ENCODE measurements at regions not wholly inside any gene's neighbourhood (a gene's known extent, or its start where the extent isn't known, plus 50 kb on each side); places are given as distances from the start of the nearest gene placed in this dataset.

- H3K4me1 Mint-ChIP-seq (ENCODE audit: low read depth): no peaks in the 10 kb centered on the region
- H3K36me3 Mint-ChIP-seq (ENCODE audit: low read depth): no peaks in the 10 kb centered on the region
- DNase-seq: no peak
- intact Hi-C loops (cut with micrococcal nuclease): no loop called here
- H3K27me3 Mint-ChIP-seq: no peaks in the 10 kb centered on the region
- TF ChIP-seq, protein P1, sequence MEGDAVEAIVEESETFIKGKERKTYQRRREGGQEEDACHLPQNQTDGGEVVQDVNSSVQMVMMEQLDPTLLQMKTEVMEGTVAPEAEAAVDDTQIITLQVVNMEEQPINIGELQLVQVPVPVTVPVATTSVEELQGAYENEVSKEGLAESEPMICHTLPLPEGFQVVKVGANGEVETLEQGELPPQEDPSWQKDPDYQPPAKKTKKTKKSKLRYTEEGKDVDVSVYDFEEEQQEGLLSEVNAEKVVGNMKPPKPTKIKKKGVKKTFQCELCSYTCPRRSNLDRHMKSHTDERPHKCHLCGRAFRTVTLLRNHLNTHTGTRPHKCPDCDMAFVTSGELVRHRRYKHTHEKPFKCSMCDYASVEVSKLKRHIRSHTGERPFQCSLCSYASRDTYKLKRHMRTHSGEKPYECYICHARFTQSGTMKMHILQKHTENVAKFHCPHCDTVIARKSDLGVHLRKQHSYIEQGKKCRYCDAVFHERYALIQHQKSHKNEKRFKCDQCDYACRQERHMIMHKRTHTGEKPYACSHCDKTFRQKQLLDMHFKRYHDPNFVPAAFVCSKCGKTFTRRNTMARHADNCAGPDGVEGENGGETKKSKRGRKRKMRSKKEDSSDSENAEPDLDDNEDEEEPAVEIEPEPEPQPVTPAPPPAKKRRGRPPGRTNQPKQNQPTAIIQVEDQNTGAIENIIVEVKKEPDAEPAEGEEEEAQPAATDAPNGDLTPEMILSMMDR (IDR thresholded peaks at IDR 0.05): no peak
- H3K27ac Mint-ChIP-seq: no peak overlapping the region
- no peaks in the 10 kb centered on the region for H3K9me3 Mint-ChIP-seq
- ChIA-PET CTCF (no interaction called here), POLR2A (no interaction called here)
- H3K4me3 Mint-ChIP-seq: no peak overlapping the region
- ATAC-seq: no peak
Observed at GRCh38 chr10:57799625-57800024, 468.1 kb downstream of the IPMK start.

GRCh38 chr10:57798830-57799229, 468.9 kb downstream of the IPMK start:
- Mint-ChIP-seq H3K9me3 (no peaks in the 10 kb centered on the region), H3K27me3 (no peaks in the 10 kb centered on the region), H3K4me3 (no peak overlapping the region), H3K4me1 (ENCODE audit: low read depth) (no peaks in the 10 kb centered on the region), H3K36me3 (ENCODE audit: low read depth) (no peaks in the 10 kb centered on the region), H3K27ac (no peak overlapping the region)
- no peak for DNase-seq
- ChIA-PET POLR2A (no interaction called here), CTCF (no interaction called here)
- no peak for ATAC-seq
- TF ChIP-seq, protein P1 (IDR thresholded peaks at IDR 0.05): no peak
- intact Hi-C loops (cut with micrococcal nuclease): no loop called here

DNA sequence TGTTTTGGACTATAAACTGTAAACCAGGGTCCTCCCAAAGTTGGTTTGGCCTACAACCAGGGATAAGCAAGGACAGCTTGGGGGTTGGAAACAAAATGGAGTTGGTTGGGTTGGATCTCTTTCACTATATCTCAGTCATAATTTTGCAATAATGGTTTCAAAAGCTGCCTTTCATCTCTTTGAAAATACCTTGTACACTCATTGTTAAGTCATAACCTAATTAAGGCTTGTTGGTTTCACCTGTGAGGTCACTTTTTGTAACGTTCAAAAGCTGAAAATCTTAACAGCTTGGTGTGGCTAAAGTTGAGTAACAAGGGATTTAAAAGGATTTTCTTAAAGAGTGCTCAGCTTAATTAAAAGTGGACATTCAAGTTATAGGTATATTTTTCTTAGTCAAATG, 476.1 kb downstream of the IPMK start:
- ChIA-PET CTCF (interaction anchor here (1.1 kb wide), 1 partner anchor 9 kb away, joined by 3 read pairs; no protein-coding TSS in a partner anchor), POLR2A (no interaction called here)
- intact Hi-C loops (cut with micrococcal nuclease): no loop called here
- ATAC-seq (no peak), DNase-seq (no peak)
- H3K9me3 Mint-ChIP-seq: peaks cover 2% of the 10 kb centered on the region
- no peaks in the 10 kb centered on the region for H3K36me3 Mint-ChIP-seq (ENCODE audit: low read depth)
- no peak overlapping the region for H3K27ac Mint-ChIP-seq
- no peaks in the 10 kb centered on the region for H3K27me3 Mint-ChIP-seq
- TF ChIP-seq, protein P1 (IDR thresholded peaks at IDR 0.05): no peak
- no peak overlapping the region for H3K4me3 Mint-ChIP-seq
- no peaks in the 10 kb centered on the region for H3K4me1 Mint-ChIP-seq (ENCODE audit: low read depth)

DNA sequence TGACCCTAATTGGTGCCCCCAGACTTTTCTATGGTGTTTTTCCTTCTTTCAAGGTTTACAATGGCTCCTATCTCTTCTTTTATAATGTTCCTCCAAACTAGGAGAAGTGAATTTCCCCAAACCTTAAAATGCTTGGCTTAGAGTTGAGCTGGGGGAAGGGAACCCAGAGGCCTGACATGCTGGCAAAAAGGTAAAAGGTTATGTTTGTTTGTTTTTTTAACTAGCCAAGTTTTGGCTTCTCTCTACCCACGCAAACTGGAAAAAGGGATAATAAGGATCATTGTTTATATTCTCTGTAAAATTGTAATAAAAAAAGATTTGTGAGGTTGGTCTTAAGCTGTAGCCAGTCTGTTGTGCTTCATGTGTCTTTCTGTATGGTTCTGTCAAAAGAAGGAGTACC, 477.0 kb downstream of the IPMK start:
- H3K9me3 Mint-ChIP-seq: peaks cover 4% of the 10 kb centered on the region
- H3K4me1 Mint-ChIP-seq (ENCODE audit: low read depth): no peaks in the 10 kb centered on the region
- no peak for DNase-seq
- TF ChIP-seq, protein P1 (IDR thresholded peaks at IDR 0.05): no peak
- ChIA-PET CTCF (no interaction called here), POLR2A (no interaction called here)
- H3K27ac Mint-ChIP-seq: no peak overlapping the region
- no peak for ATAC-seq
- no peaks in the 10 kb centered on the region for H3K27me3 Mint-ChIP-seq
- no peak overlapping the region for H3K4me3 Mint-ChIP-seq
- no peaks in the 10 kb centered on the region for H3K36me3 Mint-ChIP-seq (ENCODE audit: low read depth)
- intact Hi-C loops (cut with micrococcal nuclease): no loop called here

DNA sequence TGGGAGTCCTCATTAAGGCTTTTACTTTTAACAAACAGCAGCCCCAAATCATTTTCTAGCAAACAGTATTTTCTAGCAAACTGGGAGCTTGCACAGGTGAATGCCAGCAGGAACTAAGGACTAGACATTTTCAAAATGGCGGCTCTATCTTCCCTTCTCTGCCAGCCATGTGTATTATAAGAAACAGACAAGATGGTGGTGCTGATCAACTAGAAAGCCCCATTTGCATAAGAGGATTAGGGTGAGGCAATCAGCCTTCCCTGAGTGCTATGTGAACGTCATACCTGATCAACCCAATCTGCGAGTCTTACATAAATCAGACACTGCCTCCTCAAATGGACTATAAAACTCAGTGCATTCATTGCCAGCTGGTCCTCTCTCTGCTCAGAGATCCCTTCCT, 479.6 kb downstream of the IPMK start:
- TF ChIP-seq, protein P1 (IDR thresholded peaks at IDR 0.05): no peak
- intact Hi-C loops (cut with micrococcal nuclease): no loop called here
- ATAC-seq (no peak), DNase-seq (no peak)
- Mint-ChIP-seq H3K27me3 (no peaks in the 10 kb centered on the region), H3K9me3 (peaks cover 4% of the 10 kb centered on the region), H3K27ac (no peak overlapping the region), H3K4me1 (ENCODE audit: low read depth) (no peaks in the 10 kb centered on the region), H3K4me3 (no peak overlapping the region), H3K36me3 (ENCODE audit: low read depth) (no peaks in the 10 kb centered on the region)
- ChIA-PET POLR2A (no interaction called here), CTCF (no interaction called here)

Data from activated CD8-positive, alpha-beta T cell treated with anti-CD3 and anti-CD28 coated beads for 36 hours (primary cell).